Amniotic epithelial cell (primary cell): ENCODE measurements at regions not wholly inside any gene's neighbourhood (a gene's known extent, or its start where the extent isn't known, plus 50 kb on each side); places are given as distances from the start of the nearest gene placed in this dataset.

ENCODE experiments used
- DNase-seq: peaks from one replicate; pipeline ENCODE4 v3.0.0-alpha.2; 2010; ENCODE audit warnings: low read depth

- no peak for DNase-seq
These were observed 549.0 kb downstream of the ZNF804A start for GRCh38 chr2:185147361-185147760.

DNA sequence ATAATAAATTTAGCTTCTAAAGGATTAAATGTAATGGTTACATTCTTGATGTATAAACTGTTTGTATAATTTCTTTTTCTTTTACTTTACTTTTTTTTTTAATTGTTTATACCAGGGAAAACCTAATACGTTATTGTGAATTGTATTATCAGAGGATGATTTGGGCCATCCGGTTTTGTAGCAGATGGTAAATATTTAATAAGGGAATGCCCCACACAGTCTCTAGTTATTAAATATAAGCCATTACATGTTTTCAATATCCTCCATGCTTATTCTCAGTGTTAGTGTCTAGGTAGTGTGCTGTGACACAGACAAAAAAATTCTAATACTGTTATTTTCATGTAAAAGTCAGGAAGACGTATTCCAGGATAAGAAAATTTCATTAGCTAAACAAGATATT, 553.9 kb downstream of the ZNF804A start:
- DNase-seq = no peak

DNA sequence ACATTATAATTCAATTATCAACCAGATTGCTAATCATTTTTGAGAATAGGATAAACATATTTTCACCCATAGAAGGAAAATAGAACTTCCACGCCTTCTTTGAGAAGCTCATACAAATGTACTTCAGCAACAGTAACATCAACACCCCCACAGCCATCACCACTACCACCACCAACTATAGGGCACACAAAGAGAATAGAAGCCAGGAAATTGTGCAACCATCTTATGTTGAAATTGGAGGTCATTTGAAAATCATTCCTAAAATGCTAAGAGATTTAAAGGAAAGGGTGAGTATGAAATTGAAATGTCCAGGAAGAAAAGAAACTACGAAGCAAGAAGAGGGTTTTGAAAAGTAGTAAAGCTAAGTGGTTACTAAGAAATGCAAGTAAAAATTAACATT, 563.4 kb downstream of the ZNF804A start:
- peak; percentile 47 for DNase-seq

DNA sequence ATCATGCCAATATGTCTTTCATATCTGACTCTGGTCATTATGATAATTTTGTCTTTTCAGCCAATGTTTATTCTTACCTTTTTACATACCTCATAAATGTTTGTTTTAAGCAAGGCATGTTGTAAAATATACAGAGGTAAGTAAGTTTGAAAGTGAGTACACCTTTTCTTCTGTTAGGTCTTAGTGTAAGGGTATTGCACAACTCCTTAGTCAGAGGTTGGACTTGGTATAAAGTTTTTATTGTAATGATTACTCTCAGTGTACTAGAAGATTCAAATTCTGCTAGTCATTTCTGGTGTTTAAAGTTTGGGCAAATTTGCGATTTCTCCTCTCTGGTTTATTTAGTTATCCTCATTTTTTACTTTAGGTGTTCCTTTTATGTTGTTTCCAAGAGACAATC, 564.3 kb upstream of the FSIP2 start:
- no peak for DNase-seq

DNA sequence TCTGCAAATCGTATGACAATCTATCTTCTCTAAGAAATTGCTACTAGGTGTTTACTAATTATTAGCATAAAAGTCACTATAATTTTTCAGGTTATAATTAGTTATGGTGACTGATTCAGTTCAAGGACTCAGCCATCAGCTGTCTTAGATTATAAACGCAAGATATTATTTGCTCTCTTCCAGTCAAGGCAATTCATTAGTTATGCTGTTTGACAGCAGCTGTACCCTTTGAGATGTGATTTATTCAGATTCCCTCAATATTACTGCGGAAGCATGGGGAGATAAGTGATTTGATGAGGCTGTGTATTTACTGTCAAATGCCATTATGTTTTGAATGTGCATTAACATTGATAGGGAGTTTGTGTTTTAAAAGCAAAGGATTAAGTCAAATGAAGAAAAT, 558.9 kb upstream of the FSIP2 start:
- no peak for DNase-seq

- no peak for DNase-seq
These were observed 556.7 kb upstream of the FSIP2 start for GRCh38 chr2:185181901-185182300.

- DNase-seq = no peak
These were observed 553.6 kb upstream of the FSIP2 start for GRCh38 chr2:185185044-185185443.

GRCh38 chr2:185187421-185187820, 551.2 kb upstream of the FSIP2 start:
- no peak for DNase-seq

- no peak for DNase-seq
These were observed 549.9 kb upstream of the FSIP2 start for GRCh38 chr2:185188656-185189055.

GRCh38 chr2:185201063-185201462, 537.5 kb upstream of the FSIP2 start:
- no peak for DNase-seq

DNA sequence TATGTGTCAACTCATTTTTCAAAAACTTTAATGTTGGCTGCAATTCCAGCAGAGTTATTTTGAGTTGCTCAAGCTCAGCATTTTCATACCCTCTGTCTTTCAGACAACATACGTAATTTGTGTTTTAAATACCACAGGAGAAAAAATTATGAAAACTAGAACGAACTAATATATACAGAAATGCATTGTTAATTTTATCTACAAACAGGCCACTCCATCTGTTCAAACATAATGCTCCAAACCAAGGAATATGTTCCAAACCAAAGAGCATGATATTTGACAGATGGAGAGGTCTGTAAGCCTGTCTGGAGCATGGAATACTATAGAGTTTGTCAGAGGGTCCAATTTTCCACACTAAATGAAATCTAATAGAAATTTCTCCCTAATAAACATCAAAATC, 536.2 kb upstream of the FSIP2 start:
- DNase-seq = no peak

DNA sequence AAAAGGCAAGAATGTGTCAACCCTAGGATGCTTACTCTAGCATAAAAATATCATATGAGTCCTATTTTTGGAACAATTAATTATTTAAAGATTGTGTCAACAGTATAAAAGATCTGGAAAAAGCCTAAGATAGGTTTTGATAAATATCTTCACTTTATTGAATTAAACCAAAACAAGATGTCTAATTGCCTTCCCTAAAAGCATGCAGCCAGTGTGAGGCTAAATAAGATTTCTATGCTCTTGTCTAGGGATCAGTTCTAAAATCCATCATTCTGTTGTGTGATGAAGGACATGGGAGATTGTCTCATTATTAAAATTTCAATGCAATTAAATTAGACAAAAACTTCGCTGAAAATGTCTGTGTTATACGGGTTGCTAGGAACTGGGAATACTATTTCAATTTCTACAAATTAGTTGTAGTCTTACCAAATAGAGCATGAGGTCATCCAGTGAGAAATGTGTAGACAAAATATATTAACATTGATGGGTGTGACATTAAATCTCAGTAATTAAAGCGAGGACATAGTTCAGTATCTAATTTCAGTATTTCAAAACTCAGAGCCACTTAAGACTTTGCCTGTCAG, 535.6 kb upstream of the FSIP2 start:
- no peak for DNase-seq

DNA sequence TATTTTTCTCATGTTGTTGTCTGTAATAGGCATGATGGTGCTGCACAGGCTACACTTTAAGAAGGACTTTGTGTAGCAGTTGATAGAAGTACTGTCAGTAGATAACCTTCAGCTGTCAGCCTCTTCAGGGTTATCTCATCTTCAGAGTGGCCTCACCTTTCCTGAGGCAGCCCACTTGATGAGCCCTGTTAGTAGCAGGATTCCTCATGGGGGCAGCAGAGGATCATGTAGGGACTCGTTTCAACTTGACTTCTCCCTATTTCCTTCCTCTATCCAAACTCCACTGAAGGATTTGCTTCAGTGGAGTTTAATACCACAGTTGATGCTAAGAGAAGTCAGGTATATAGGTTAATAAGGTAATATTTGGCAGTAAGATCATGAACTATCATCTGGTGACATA, 530.3 kb upstream of the FSIP2 start:
- DNase-seq = peak; percentile 58

GRCh38 chr2:185215497-185215896, 523.1 kb upstream of the FSIP2 start:
- no peak for DNase-seq

DNA sequence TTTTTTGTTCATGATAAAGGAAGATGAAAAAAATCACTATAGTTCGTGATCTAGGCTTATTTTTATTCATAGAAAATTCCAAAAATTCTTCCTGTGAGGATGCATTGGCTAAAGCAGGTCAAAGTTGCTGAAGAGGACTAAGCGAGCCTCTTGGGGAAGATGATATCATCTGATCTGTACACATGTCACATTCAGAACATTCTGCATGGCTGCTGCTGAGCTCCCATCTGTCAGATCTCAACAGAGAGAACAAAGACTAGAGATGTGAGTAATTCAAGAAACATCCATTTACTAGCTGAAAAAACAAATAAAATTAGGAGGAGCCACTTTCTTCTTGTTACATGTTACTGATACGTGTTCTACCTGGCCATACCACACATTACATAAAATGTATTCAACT, 518.6 kb upstream of the FSIP2 start:
- peak; percentile 64 for DNase-seq

GRCh38 chr2:185222311-185222710, 516.3 kb upstream of the FSIP2 start:
- no peak for DNase-seq

DNA sequence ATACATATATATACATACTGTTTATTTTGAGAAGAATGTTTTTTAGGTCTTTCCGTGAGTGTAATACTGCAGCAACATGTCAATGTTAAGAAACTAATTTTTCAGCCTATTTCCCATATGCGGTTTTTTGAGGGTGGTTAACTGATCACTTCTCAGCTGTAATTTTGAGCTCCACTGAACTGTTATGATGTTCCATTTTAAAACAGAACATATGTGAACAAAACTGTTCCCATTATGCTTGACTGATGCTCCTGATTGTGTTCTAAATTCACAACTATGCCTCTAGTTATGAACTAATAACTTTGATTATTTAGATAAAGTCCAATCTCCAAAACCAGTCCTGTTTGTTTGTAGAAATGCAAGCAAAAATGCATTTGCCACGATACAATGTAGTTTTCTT, 511.2 kb upstream of the FSIP2 start:
- DNase-seq = no peak

DNA sequence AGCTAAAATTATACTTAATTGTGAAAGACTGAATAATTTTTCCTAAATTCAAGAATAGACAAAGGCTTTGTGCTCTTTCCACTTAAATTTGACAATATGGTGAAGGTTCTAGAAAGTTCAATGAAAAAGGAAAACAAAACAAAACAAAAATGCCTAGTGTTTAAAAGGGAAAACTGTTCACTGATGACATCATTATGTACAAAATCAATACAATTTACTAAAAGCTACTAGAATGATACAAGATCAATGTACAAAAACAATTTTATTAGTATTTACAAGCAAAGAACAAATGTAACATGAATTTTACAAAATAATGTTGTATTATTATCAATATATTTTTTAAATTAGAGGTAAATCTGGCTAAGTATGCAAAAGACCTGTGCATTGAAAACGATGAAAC, 499.1 kb upstream of the FSIP2 start:
- DNase-seq = no peak

DNA sequence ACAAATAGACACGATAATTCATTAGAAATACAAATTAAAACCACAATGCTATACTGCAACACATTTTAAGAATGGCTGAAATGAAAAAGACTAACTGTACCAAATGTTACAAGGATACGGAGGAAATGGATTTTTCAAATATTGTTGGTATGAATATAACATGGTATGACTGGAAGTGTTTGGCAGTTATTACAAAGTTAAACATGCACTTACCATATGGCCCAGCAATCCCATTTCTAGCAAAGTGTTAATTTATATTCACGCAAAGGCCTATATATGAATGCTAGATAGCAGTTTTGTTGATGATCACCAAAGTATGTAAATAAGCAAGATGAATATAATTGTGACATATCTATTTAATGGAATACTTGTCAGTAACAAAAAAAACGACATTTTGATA, 497.8 kb upstream of the FSIP2 start:
- no peak for DNase-seq

DNA sequence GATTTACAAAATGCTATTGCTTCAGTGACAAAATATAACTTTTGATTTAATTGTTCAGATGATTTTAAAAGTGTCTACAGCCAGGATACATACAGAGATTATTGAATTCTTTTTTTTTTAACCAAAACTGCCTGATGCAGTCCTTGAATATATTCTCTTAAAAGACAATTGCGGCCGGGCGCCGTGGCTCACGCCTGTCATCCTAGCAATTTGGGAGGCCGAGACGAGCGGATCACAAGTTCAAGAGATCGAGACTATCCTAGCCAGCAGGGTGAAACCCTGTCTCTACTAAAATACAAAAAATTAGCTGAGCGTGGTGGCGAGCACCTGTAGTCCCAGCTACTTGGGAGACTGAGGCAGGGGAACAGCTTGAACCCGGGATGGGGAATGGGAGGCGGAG, 497.0 kb upstream of the FSIP2 start:
- DNase-seq = no peak

DNA sequence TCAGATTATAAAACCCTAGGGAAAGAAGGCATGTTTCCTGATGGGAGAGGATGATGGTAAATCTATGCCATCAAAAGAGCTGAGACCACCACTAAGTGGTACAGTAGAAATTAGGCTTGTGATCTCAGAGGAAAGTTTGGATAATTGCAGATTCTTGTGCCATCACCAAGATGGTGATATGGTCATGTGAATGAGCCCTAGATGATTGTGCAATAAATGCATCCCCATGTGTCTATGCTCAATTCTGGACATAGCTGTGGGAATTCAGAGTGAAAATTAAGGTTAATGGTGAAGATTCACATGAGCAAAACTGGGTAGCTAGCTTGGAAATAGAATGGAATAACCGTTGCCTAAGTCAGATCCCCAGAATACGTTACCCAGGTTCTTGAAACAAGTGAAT, 496.1 kb upstream of the FSIP2 start:
- no peak for DNase-seq

GRCh38 chr2:185245216-185245615, 493.4 kb upstream of the FSIP2 start:
- no peak for DNase-seq

- DNase-seq = peak; percentile 58
These were observed 492.8 kb upstream of the FSIP2 start for GRCh38 chr2:185245806-185246205.

DNA sequence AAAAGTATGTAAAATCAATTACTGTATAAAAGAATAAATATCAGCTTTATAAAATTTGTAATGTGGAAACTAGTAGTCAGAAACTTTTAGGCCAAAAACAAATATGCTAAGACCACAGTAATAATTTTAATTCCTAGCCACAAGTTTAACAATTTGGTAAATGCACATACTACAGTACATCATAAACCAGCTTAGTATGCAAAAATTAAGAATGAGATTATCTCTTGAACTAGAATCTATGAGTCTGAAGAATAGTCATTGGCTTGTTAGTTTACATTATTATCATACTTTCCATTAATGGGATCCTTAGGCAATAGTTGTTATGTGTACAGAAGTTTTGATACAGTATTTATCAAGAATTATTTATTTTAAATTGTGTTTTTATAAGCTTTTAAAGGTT, 491.9 kb upstream of the FSIP2 start:
- DNase-seq = no peak

GRCh38 chr2:185255566-185255965, 483.0 kb upstream of the FSIP2 start:
- peak; percentile 2 for DNase-seq
